Myocyte (in vitro differentiated cells): ENCODE measurements at regions not wholly inside any gene's neighbourhood (a gene's known extent, or its start where the extent isn't known, plus 50 kb on each side); places are given as distances from the start of the nearest gene placed in this dataset.
"Not testable (repeated sequence)": the region's sequence is repeated elsewhere in the genome, so short reads cannot be mapped to it uniquely, and the experiment has no call there.

Experiments
- DNase-seq: peaks from one replicate; pipeline ENCODE4 v3.0.0-alpha.2; 2012; ENCODE audit warnings: low read depth

- no peak for DNase-seq
Observed at GRCh38 chr12:115898670-115899069, 378.8 kb downstream of the MED13L start.

DNA sequence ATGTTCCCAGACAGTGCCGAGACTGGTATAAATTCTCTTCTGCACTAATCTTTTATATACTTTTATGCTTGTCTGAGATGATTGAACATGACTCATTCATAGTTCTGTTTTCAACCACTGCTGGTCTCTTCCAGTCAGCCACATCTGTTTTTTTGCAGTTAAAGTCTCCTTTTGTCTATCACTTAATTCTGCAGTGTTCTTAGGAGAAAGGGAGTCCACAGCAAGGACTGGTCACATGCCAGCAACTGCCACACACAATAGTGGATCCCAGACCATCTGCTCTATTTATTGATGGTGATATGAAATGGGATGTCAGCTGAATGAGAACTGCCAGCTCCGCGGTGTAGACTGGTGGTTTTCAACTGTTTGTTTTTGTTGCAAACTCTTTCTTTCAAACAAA, 379.8 kb downstream of the MED13L start:
- DNase-seq = peak; percentile 3

DNA sequence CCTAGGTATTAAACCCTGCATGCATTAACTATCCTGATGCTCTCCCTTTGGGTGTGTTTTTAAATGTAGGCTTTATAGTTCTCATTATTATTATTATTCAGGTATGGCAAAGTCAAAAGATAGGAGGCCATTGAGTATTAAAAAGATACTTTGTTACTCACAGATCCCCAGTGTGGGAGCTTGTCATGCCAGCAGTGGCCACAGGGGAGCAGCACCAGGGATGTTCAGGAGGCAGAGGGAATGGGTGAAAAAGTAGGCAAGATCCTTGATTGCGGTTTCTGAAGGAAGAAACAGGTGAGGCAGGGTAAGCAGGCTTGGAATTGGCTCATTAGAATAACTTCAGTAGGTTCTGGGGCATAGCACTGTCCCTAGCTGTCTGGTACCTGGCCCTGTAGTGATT, 382.2 kb downstream of the MED13L start:
- no peak for DNase-seq

GRCh38 chr12:115891556-115892164, 385.8 kb downstream of the MED13L start:
- no peak for DNase-seq

- DNase-seq = no peak
Observed at GRCh38 chr12:115886666-115887065, 390.8 kb downstream of the MED13L start.

DNA sequence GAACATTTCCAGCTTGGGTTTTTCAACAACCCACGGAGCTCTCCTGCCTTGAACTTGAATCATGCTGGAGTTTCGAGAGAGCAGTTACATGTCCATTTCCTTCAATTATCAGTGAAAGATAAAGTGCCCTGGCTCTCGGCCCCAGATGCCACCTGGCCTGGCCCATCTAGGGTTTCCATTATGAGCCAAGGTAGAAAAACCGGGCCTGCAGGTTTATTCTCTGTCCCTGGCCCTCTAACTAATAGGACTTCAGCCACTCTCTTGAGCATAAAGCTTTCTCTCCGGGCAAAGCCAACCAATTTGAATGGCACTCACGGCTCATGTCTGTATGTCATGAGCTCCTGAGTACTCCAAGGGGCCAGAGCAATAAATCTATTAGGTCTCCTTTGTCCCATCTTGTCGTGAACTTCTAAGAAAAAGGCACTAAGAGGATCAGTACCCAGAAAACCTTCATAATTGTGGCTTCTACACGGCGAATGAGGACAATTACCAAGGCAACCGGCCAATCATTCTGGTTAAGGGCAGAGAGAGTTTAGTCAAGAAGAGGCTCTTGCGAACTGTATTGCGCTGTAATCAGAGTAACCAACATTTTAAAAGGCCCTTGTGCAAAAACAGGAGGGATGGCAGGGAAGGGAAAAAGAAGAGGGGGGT, 392.3 kb downstream of the MED13L start:
- DNase-seq = no peak

GRCh38 chr12:115882936-115883335, 394.6 kb downstream of the MED13L start:
- no peak for DNase-seq

- DNase-seq = no peak
Observed at GRCh38 chr12:115880238-115880637, 397.3 kb downstream of the MED13L start.

- no peak for DNase-seq
Observed at GRCh38 chr12:115879354-115879753, 398.1 kb downstream of the MED13L start.

- DNase-seq = no peak
Observed at GRCh38 chr12:115873451-115874082, 403.9 kb downstream of the MED13L start.

DNA sequence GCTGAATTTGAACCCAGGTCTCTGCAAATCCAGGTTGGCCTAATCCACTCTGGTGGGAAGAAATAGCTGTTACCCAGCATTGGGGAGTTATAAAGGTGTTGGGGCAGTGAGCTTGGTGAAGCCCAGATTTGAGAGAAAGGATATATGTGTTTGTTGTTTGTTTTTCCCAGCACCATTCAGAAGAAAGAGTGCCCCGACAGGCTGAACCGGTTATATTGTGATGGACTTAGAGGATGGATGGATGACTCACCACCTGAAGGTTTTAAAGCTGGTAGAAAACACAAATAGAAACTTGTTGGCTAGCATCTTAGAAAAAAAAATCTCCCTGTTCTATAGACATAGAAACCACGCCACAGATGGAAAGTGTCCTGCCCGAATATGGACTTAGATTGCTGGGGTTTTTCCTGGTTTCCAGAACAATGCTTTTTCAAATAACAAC, 404.6 kb downstream of the MED13L start:
- no peak for DNase-seq

- no peak for DNase-seq
Observed at GRCh38 chr12:115872212-115872611, 405.3 kb downstream of the MED13L start.

GRCh38 chr12:115871714-115872113, 405.8 kb downstream of the MED13L start:
- DNase-seq = peak; percentile 28

DNA sequence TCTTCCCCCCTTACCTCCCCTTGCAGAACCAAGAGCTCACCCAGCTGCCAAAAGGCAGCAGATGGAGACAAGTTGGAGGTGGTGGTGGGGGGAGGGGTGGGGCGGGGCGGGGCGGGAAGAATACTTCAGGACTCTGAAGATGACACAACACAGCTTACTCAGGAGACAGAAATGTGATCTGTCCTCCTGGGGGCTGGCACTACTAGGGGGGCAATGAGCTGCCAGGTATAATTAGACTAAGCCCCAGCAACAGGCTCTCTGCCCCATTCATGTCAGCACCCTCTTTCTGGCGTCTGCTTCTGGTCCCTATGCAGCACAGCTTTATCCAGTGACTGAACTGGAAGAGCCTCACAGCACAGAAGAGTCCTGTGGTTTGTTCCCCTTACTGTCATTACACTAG, 407.0 kb downstream of the MED13L start:
- no peak for DNase-seq

GRCh38 chr12:115870021-115870420, 407.5 kb downstream of the MED13L start:
- no peak for DNase-seq

GRCh38 chr12:115869604-115870003, 407.9 kb downstream of the MED13L start:
- DNase-seq = no peak

DNA sequence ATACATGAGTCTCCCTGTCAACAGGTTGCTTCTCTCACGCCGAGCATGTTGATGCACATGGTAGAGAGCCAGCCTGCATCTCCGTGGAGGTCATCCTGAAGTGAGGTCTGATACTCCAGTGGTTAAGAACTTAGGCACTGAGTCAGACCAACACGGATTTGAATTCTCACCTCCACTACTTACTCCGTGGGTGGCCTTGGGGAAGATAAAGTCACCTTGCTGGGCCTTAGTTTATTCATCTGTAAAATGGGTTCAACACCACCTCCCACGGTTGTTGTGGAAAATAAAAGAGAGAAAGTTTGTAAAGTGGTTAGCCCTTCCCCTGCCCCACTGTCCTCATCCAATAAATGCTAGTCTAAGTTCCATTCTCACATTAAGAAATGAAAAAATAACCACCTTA, 408.9 kb downstream of the MED13L start:
- no peak for DNase-seq

- DNase-seq = no peak
Observed at GRCh38 chr12:115867854-115868253, 409.6 kb downstream of the MED13L start.

- DNase-seq = no peak
Observed at GRCh38 chr12:115866909-115867525, 410.5 kb downstream of the MED13L start.

DNA sequence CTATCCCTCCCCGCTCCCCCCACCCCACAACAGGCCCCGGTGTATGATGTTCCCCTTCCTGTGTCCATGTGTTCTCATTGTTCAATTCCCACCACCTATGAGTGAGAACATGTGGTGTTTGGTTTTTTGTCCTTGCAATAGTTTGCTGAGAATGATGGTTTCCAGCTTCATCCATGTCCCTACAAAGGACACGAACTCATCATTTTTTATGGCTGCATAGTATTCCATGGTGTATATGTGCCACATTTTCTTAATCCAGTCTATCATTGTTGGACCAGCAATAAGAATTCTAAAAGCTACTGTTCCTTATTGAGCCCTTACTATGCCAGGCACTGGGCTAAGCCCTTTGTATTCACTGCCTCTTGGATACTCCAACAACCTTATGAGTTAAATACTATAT, 411.2 kb downstream of the MED13L start:
- not testable (repeated sequence) for DNase-seq

- DNase-seq = no peak
Observed at GRCh38 chr12:115864396-115864795, 413.1 kb downstream of the MED13L start.

GRCh38 chr12:115860619-115861018, 416.9 kb downstream of the MED13L start:
- DNase-seq = no peak
